A549 (cell line): ENCODE measurements at regions not wholly inside any gene's neighbourhood (a gene's known extent, or its start where the extent isn't known, plus 50 kb on each side); places are given as distances from the start of the nearest gene placed in this dataset.

Experiments used
- CBX8 ChIP-seq: fragments of 200-600 bp; sonication (generic); IDR thresholded peaks from 2 replicates; pipeline ENCODE4 v1.6.1; 2016
- EP300 ChIP-seq, 2 experiments: fragments of >200 bp; sonication (Bioruptor Twin); formaldehyde crosslinking; IDR thresholded peaks; 2 replicates in 1 of 2; 3 replicates in 1 of 2; pipeline ENCODE4 v1.6.1; 2016 to 2017
- HMGXB4 ChIP-seq: fragments of 250-450 bp; sonication (Bioruptor Pico); IDR thresholded peaks from 2 replicates; pipeline ENCODE4 v1.5.0; 2021; ENCODE audit warnings: mild to moderate bottlenecking, moderate library complexity, borderline replicate concordance
- JUNB ChIP-seq: fragments of >200 bp; sonication (Bioruptor Twin); formaldehyde crosslinking; IDR thresholded peaks from 2 replicates; pipeline ENCODE4 v1.6.1; 2016
- POLR2A ChIP-seq: IDR thresholded peaks from 2 replicates; pipeline ENCODE4 v1.6.1; 2012; ENCODE audit warnings: mild to moderate bottlenecking, low read length
- TF ChIP-seq, protein P1 (sequence below): fragments of >200 bp; sonication (Bioruptor Twin); formaldehyde crosslinking; IDR thresholded peaks from 3 replicates; pipeline ENCODE4 v1.5.1; 2016
- TF ChIP-seq, protein P2 (sequence below): IDR thresholded peaks from 2 replicates; pipeline ENCODE4 v1.6.1; 2012

DNA sequence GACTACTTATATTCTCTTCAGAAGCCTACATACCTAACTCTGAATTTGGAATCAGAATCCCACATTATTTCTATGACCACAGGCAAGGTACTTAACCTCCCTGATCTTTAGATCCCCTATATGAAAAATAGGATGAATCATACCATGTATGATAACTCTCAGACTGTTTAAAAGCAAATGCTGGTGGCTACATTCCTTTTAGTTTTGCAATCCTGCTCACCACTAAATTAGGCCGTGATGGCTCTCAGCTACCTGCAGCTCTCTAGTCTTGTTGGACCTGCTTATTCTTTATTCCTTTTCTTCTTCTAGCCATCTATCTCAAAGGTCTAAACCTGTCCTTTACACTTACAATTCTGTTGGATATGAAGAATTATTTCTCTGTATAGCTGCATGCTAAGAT lies 303.4 kb upstream of the ATP10B start:
- TF ChIP-seq HMGXB4 (CRISPR knock-in tag) (no peak), JUNB (no peak), POLR2A (no peak), CBX8 (no peak), EP300 (IDR thresholded peaks at IDR 0.05) (no peak)
- TF ChIP-seq, protein P1, sequence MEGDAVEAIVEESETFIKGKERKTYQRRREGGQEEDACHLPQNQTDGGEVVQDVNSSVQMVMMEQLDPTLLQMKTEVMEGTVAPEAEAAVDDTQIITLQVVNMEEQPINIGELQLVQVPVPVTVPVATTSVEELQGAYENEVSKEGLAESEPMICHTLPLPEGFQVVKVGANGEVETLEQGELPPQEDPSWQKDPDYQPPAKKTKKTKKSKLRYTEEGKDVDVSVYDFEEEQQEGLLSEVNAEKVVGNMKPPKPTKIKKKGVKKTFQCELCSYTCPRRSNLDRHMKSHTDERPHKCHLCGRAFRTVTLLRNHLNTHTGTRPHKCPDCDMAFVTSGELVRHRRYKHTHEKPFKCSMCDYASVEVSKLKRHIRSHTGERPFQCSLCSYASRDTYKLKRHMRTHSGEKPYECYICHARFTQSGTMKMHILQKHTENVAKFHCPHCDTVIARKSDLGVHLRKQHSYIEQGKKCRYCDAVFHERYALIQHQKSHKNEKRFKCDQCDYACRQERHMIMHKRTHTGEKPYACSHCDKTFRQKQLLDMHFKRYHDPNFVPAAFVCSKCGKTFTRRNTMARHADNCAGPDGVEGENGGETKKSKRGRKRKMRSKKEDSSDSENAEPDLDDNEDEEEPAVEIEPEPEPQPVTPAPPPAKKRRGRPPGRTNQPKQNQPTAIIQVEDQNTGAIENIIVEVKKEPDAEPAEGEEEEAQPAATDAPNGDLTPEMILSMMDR, result no peak
- TF ChIP-seq, protein P2, sequence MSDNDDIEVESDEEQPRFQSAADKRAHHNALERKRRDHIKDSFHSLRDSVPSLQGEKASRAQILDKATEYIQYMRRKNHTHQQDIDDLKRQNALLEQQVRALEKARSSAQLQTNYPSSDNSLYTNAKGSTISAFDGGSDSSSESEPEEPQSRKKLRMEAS, result no peak
